AG09309 (cell line): ENCODE measurements at regions not wholly inside any gene's neighbourhood (a gene's known extent, or its start where the extent isn't known, plus 50 kb on each side); places are given as distances from the start of the nearest gene placed in this dataset.

ENCODE experiments used
- DNase-seq: peaks from one replicate; pipeline ENCODE4 v3.0.0-alpha.2; 2010; ENCODE audit warnings: low read depth
- H3K4me3 ChIP-seq: 2 replicates; pipeline ENCODE4 v1.5.1; 2011; ENCODE audit warnings: mild to moderate bottlenecking, low read depth, low read length, moderate library complexity; ENCODE audit not compliant: control insufficient read depth
- CTCF ChIP-seq: IDR thresholded peaks from 2 replicates; pipeline ENCODE4 v1.5.1; 2011; ENCODE audit warnings: mild to moderate bottlenecking, low read depth, low read length, inconsistent platforms; ENCODE audit not compliant: insufficient read depth, control insufficient read depth; ENCODE audit errors: missing control alignments

- no peak overlapping the region for H3K4me3 ChIP-seq
- no peak for DNase-seq
- TF ChIP-seq CTCF = no peak
Observed at GRCh38 chr10:128471151-128471550, 344.9 kb upstream of the MKI67 start.

DNA sequence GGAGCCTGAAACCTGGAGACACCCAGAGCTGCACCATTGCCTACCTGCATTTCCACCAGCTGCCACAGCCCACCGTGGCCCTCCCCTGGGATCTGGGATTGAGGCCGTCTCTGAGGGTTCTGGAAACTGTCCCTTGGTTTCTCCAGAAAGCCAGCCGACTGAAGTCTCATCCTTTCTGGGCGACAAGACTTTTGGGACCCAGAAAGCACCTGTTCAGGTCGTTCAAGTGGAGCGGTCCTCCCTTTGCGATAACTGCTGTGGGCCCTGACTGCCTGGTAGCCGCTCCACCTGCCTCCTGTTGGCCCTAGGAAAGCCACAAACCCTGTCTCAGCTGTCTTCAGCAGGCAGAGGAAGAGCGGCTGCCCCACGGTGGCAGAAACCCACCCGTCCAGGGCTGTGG lies 346.0 kb upstream of the MKI67 start:
- no peak for TF ChIP-seq CTCF
- no peak for DNase-seq
- no peak overlapping the region for H3K4me3 ChIP-seq

DNA sequence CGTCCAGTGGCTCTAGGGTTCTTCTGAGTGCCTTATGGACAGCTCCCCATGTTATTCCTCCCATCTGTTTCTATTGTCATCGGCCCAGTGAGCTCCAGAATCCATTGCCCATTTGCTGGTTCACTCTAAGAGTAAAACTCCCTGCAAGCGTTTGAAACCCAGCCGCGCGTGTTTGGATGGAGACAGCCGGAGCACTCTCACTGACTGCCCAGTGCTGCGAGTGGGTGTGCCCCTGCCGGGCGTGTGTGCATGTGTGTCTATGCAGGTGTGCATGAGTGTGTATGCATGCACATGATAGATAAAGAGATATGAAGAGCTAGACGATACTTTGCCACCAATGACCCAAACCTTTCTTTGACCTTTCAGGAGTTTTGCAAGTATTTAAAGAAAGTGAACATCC lies 347.2 kb upstream of the MKI67 start:
- TF ChIP-seq CTCF = no peak
- H3K4me3 ChIP-seq = no peak overlapping the region
- no peak for DNase-seq

GRCh38 chr10:128473911-128474310 lies 347.7 kb upstream of the MKI67 start:
- no peak for TF ChIP-seq CTCF
- no peak overlapping the region for H3K4me3 ChIP-seq
- DNase-seq = no peak

DNA sequence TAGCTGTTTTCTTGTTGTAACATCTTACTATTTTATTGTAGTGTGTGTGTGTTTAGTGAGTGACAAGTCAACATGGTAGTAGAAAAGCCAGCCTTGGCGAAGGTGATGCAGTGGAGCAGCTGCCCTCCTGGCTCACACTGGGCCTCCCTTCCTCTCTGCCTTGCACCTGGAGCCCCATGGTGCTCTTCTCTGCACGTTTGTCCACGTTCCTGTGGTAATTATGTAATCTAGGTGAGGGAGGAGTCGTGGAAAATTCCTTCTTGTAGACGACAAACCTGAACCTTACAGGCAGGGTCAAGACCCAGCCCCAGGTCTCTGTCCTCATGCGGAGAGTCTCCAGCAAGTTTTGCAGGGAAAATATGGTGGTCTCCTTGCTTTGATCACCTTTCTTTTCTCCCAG lies 348.3 kb upstream of the MKI67 start:
- DNase-seq = no peak
- no peak for TF ChIP-seq CTCF

DNA sequence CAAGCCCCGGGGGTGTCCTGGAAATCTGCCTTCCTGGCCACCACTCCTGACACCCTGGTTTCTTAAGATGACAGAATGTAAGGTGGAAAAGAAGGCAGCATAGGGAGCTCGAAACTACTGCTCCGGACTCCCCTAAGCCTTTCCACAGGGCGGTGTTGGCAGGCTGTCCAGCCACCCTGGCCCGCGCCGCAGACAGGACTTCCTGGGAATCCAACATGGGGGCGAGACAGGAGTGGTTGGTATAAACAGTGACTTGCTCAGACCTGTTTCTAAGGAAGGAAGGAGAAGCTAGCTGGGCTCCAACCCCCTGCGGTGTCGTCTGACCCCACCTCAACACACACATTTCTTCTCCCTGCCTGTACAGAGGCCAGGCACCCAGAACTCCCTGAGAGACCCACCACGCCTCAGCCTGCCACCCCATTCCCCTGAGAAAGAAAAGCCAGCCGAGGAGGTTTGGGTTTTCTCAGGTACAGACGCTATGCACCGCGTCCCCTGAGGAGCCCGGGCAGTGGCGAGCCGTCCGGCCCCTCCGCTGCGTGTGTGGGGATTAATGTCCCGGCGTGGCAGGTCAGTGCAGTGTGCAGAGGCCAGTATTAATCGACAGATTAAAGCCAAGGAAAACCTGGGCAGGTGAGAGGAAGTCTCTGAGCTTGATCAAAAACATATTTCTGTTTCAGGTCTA lies 349.6 kb upstream of the MKI67 start:
- no peak for DNase-seq
- H3K4me3 ChIP-seq = no peak overlapping the region
- TF ChIP-seq CTCF = no peak

More for the DNA sequence above, 348.3 kb upstream of the MKI67 start:
- no peak overlapping the region for H3K4me3 ChIP-seq

DNA sequence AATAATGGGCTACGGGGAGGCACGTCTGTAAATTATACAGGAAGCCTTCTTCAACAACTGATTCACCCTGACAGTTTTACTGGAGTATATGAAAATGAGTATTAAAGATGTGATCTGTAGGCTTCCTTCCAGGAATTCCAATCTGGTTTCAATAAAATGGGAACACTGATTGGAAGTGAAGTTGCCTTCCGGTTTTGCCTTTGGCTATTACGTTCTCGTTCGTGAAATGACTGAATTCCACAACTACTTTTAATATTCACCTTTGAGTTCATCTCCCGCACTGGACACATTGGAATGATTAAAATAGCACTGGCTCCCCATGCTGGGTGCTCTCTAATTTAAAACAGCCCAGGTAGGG lies 350.1 kb upstream of the MKI67 start:
- DNase-seq = no peak
- H3K4me3 ChIP-seq = no peak overlapping the region
- no peak for TF ChIP-seq CTCF
